ENCODE measurements at regions not wholly inside any gene's neighbourhood (a gene's known extent, or its start where the extent isn't known, plus 50 kb on each side); places are given as distances from the start of the nearest gene placed in this dataset.

DNA sequence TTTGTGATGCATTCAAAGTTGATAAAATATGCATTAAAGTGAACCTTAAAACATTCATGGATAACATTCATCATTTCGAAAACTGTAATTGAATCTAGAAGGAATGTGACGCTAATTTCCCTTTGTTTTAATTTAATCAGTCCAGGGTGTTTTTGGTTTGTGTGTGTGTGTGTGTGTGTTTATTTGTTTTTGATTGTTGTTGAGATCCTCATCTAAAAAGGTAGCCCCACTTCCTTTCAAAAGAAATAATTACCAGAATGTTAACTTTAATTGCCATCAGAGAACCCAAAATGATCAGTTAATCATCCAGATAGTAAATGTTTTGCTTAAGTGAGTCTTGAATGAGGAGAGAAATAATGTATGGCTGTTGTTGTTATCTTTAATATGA, 74.5 kb upstream of the PTPRZ1 start:
- BruUV-seq (replicated peaks) = no TSS peak
- no peak overlapping the region for H3K4me2 ChIP-seq (ENCODE audit: low read length)
- DNase-seq (ENCODE audit: low read depth, low spot score) (no peak), ATAC-seq (no peak)
- H3K9me2 ChIP-seq (ENCODE audit: insufficient read depth) = no peaks in the 10 kb centered on the region
- intact Hi-C loops (cut with micrococcal nuclease) = no loop called here
- no peak overlapping the region for H3K4me3 ChIP-seq (replicated peaks in 1 of 2; ENCODE audit: low read depth in 1 of 2, low read length in 2 of 2)
- H3K4me1 ChIP-seq (ENCODE audit: control insufficient read depth in 1 of 2, insufficient read depth in 2 of 2, low read length in 2 of 2) = no peaks in the 10 kb centered on the region
- no peak overlapping the region for H3K9ac ChIP-seq (ENCODE audit: low read length)
- ChIA-PET POLR2A (no interaction called here), RAD21 (ENCODE audit: low non-redundant PET in 1 of 2, low total read pairs in 2 of 2, uncharacterized antibody in 2 of 2, unreplicated experiment in 2 of 2) (no interaction called here), CTCF (no interaction called here)
- no peak for TF ChIP-seq YY1 (IDR thresholded peaks at IDR 0.05; ENCODE audit: extremely low read depth, insufficient replicate concordance, low read depth, low read length)
- no peak for TF ChIP-seq SIN3A (IDR thresholded peaks at IDR 0.05; ENCODE audit: low read depth)
- TF ChIP-seq, protein P1, sequence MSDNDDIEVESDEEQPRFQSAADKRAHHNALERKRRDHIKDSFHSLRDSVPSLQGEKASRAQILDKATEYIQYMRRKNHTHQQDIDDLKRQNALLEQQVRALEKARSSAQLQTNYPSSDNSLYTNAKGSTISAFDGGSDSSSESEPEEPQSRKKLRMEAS (IDR thresholded peaks at IDR 0.05) = no peak
- TF ChIP-seq ZNF274 (IDR thresholded peaks at IDR 0.05; ENCODE audit: low read depth, low read length) = no peak
- no peak for TF ChIP-seq ELF1 (IDR thresholded peaks at IDR 0.05; ENCODE audit: borderline replicate concordance, low read depth)
- no peak for TF ChIP-seq POLR2A (IDR thresholded peaks at IDR 0.05; ENCODE audit: borderline replicate concordance, extremely low read depth, insufficient read depth, insufficient read length)
- no peaks in the 10 kb centered on the region for H3K36me3 ChIP-seq (ENCODE audit: control insufficient read depth in 1 of 2, insufficient read depth in 2 of 2, low read length in 2 of 2)
- H3K27me3 ChIP-seq (ENCODE audit: insufficient read depth, low read length) = no peaks in the 10 kb centered on the region
- no peak overlapping the region for H2AFZ ChIP-seq (ENCODE audit: low read depth, low read length, poor library complexity, severe bottlenecking)
- H3K79me2 ChIP-seq (ENCODE audit: insufficient read depth, low read length) = no peaks in the 10 kb centered on the region
- no peaks in the 10 kb centered on the region for H4K20me1 ChIP-seq (ENCODE audit: insufficient read depth)
- no peaks in the 10 kb centered on the region for H3K9me3 ChIP-seq (ENCODE audit: control insufficient read depth in 1 of 2, insufficient read depth in 1 of 2, low read depth in 1 of 2, low read length in 2 of 2)
- no peak overlapping the region for H3K27ac ChIP-seq (ENCODE audit: low read depth, low read length)

DNA sequence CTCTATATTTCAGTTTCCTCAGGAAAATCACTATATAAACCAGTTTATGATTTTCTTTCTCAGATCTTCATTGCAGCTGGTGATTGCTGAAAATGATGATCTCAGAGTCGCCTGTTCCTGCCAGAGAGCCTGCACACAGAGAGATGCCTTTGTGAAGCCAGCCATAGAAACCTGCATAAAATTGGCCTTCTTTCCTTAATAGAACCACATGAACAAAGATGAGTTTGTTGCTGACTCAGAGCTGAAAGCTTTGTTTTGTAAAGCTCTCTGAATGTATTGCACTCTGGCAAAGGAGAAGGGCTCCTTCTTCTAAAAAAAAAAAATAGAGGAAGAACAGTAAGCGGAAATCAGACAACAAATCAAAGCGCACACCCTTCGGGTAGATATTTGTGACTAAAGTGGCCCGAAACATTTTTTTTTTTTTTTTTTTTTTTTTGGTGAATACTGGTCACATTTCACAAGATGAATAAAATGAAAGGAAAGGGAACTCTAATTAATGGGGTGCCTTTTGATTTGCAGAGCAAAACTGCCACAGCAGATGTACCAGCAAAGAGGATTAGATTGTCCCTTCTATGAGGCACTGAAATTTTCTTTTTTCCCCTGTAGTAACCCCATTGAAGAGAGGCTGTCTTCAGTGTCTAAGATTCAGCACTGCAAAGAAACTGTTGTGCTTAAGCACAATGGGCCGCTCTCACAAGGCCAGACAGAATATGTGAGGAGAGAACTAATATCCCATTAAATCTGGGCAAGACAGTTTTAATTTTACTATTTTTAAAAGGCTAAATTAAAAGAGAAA, 75.1 kb upstream of the PTPRZ1 start:
- TF ChIP-seq SIN3A (IDR thresholded peaks at IDR 0.05; ENCODE audit: low read depth) (no peak), FOSL1 (IDR thresholded peaks at IDR 0.05; ENCODE audit: low read depth) (no peak), EZH2phosphoT487 (IDR thresholded peaks at IDR 0.05; ENCODE audit: borderline replicate concordance) (no peak), JUND (IDR thresholded peaks at IDR 0.05) (no peak), CEBPB (IDR thresholded peaks at IDR 0.05; ENCODE audit: low read depth) (no peak)
- TF ChIP-seq, protein P2, sequence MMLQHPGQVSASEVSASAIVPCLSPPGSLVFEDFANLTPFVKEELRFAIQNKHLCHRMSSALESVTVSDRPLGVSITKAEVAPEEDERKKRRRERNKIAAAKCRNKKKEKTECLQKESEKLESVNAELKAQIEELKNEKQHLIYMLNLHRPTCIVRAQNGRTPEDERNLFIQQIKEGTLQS (IDR thresholded peaks at IDR 0.05) = no peak
- TF ChIP-seq, protein P3, sequence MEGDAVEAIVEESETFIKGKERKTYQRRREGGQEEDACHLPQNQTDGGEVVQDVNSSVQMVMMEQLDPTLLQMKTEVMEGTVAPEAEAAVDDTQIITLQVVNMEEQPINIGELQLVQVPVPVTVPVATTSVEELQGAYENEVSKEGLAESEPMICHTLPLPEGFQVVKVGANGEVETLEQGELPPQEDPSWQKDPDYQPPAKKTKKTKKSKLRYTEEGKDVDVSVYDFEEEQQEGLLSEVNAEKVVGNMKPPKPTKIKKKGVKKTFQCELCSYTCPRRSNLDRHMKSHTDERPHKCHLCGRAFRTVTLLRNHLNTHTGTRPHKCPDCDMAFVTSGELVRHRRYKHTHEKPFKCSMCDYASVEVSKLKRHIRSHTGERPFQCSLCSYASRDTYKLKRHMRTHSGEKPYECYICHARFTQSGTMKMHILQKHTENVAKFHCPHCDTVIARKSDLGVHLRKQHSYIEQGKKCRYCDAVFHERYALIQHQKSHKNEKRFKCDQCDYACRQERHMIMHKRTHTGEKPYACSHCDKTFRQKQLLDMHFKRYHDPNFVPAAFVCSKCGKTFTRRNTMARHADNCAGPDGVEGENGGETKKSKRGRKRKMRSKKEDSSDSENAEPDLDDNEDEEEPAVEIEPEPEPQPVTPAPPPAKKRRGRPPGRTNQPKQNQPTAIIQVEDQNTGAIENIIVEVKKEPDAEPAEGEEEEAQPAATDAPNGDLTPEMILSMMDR (IDR thresholded peaks at IDR 0.05 in 2 of 3, conservative IDR thresholded peaks at IDR 0.05 in 1 of 3; ENCODE audit: borderline replicate concordance in 1 of 3, insufficient read depth in 1 of 3, low read depth in 2 of 3, low read length in 2 of 3) = no peak
- Histone ChIP-seq H3K4me3 (replicated peaks in 1 of 2; ENCODE audit: low read depth in 1 of 2, low read length in 2 of 2) (no peak overlapping the region), H3K4me1 (ENCODE audit: control insufficient read depth in 1 of 2, insufficient read depth in 2 of 2, low read length in 2 of 2) (no peaks in the 10 kb centered on the region), H3K36me3 (ENCODE audit: control insufficient read depth in 1 of 2, insufficient read depth in 2 of 2, low read length in 2 of 2) (no peaks in the 10 kb centered on the region), H2AFZ (ENCODE audit: low read depth, low read length, poor library complexity, severe bottlenecking) (no peak overlapping the region), H3K79me2 (ENCODE audit: insufficient read depth, low read length) (no peaks in the 10 kb centered on the region), H3K9ac (ENCODE audit: low read length) (no peak overlapping the region), H3K9me2 (ENCODE audit: insufficient read depth) (no peaks in the 10 kb centered on the region), H3K27me3 (ENCODE audit: insufficient read depth, low read length) (no peaks in the 10 kb centered on the region), H3K27ac (ENCODE audit: low read depth, low read length) (no peak overlapping the region), H3K9me3 (ENCODE audit: control insufficient read depth in 1 of 2, insufficient read depth in 1 of 2, low read depth in 1 of 2, low read length in 2 of 2) (no peaks in the 10 kb centered on the region), H3K4me2 (ENCODE audit: low read length) (no peak overlapping the region), H4K20me1 (ENCODE audit: insufficient read depth) (no peaks in the 10 kb centered on the region)
- CTCF ChIA-PET = no interaction called here
- ATAC-seq (no peak), DNase-seq (ENCODE audit: low read depth, low spot score) (no peak)
- intact Hi-C loops (cut with micrococcal nuclease) = no loop called here
- no TSS peak for BruUV-seq (replicated peaks)
- POLR2A ChIA-PET = no interaction called here
- RAD21 ChIA-PET (ENCODE audit: low non-redundant PET in 1 of 2, low total read pairs in 2 of 2, uncharacterized antibody in 2 of 2, unreplicated experiment in 2 of 2) = no interaction called here
